ENCODE measurements at regions not wholly inside any gene's neighbourhood (a gene's known extent, or its start where the extent isn't known, plus 50 kb on each side); places are given as distances from the start of the nearest gene placed in this dataset.

DNA sequence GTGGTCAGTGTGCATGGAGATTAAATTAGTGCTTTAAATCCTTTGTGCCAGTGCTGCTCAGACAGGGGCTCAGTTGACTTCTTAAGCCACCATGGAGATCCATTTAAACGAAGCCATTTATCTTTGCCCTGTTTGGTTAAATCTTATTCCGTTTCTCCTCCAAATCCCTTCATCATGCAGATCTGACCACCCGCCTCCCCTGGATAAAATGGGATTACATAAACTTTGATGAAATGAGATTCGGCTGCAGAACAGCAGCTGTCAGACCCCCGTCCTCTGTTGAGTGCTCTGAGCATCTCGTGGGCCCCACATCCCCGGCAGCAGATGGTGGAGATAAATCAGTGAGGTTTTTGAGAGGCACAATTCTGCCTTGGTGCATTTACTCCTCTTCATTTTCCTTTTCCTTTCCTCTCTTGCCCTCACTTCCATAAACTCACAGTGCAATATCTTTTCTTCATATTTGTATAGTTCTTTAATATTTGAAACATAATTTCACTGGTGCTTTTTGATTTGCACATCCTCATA is 84.4 kb upstream of the TWIST2 start:
- no peak overlapping the region for H3K27ac ChIP-seq
- TF ChIP-seq, protein P1, sequence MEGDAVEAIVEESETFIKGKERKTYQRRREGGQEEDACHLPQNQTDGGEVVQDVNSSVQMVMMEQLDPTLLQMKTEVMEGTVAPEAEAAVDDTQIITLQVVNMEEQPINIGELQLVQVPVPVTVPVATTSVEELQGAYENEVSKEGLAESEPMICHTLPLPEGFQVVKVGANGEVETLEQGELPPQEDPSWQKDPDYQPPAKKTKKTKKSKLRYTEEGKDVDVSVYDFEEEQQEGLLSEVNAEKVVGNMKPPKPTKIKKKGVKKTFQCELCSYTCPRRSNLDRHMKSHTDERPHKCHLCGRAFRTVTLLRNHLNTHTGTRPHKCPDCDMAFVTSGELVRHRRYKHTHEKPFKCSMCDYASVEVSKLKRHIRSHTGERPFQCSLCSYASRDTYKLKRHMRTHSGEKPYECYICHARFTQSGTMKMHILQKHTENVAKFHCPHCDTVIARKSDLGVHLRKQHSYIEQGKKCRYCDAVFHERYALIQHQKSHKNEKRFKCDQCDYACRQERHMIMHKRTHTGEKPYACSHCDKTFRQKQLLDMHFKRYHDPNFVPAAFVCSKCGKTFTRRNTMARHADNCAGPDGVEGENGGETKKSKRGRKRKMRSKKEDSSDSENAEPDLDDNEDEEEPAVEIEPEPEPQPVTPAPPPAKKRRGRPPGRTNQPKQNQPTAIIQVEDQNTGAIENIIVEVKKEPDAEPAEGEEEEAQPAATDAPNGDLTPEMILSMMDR (IDR thresholded peaks at IDR 0.05) = no peak
- TF ChIP-seq ZFX (IDR thresholded peaks at IDR 0.05; ENCODE audit: borderline replicate concordance) = no peak

DNA sequence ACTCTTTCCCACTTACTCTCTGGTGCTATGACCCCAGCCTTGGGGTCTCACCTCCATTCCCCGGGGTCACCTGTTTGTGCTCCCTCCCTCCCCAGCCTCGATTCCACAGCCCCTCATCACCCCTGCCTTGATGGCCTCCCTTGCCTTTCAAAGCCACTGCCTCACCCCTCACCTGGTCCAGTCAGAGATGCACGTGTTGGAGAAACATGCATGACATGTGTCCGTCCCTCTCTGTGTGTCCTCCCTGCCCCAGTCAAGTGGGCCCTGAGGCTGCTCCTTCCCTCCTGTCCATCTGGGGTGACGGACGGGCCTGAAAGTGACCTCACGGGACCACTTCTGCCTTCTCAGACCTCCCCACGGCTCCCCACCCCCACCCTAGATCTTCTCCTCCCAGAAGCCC is 82.3 kb upstream of the TWIST2 start:
- TF ChIP-seq ZFX (IDR thresholded peaks at IDR 0.05; ENCODE audit: borderline replicate concordance) = no peak
- TF ChIP-seq, protein P1 (IDR thresholded peaks at IDR 0.05) = no peak

DNA sequence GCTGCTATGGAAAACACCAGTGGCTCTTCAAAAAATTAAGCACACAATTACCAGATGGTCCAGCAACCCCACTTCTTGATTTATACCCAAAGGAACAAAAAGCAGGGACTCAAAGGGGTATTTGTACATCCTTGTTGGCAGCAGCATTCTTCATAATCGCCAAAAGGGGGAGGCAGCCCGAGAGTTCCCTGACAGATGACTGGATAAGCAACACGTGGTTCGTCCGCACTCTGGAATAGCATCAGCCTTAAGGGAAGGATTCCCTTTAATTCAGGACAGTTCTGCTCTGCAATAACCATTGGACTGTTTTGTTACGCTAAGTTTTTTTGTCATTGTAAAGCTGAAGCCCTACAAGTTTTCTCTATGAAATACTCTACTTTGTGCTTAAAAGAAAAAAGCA is 76.7 kb upstream of the TWIST2 start:
- no peak for TF ChIP-seq ZFX (IDR thresholded peaks at IDR 0.05; ENCODE audit: borderline replicate concordance)
- TF ChIP-seq, protein P1 (IDR thresholded peaks at IDR 0.05) = no peak

More for the DNA sequence above, 82.3 kb upstream of the TWIST2 start:
- no peak overlapping the region for H3K27ac ChIP-seq

DNA sequence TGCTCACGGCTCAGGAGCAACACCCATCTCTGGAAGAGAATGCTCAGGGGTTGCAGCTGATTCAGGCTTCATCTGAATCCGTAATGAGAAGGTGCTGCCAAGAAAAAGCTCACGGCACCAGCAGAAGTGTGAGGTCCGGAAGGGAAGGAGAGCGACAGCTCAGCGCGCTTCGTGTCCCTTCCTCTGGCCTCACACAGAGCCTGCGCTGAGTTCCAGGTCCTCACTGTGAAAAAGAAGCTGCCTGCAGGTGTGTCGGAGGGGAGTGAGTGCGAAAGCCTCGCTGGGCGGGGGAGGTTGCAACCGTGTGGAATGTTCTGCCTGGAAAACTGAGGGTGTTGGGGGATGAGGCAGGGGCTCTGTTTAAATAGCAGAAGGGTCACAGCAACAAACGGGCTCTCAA is 76.2 kb upstream of the TWIST2 start:
- no peak overlapping the region for H3K27ac ChIP-seq
- TF ChIP-seq, protein P1 (IDR thresholded peaks at IDR 0.05) = no peak
- TF ChIP-seq ZFX (IDR thresholded peaks at IDR 0.05; ENCODE audit: borderline replicate concordance) = no peak

More for the DNA sequence above, 76.7 kb upstream of the TWIST2 start:
- no peak overlapping the region for H3K27ac ChIP-seq

DNA sequence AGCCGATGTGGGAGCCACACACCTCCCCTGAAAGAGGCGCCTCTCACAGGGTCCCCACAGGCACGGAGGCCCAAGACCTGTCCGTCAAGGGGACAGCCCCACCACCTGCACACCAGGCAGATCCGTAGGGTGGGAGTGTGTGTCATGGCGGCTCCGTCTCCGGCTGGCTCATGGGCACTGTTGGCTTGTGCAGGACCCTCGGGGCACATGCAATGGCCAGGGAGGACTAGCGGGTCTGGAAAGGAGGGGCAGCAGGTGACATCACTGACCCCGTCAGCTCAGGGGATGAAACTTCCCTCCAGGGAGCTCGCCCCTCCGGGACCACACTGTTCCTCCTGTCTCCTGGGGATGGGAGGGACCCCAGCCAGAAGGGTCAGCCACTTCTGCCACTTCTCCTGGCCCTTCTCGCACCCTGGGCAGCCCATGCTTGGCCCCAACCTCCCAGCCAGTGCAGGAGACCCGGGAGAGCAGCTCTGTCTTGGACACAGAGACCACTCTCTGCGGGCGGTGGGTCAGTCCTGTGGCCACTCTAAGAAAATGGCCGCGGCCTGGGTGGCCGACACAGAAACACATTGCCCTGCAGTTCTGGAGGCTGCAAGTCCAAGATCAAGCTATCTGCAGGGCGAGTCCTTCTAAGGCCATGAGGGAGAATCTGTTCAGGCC is 75.1 kb upstream of the TWIST2 start:
- H3K27ac ChIP-seq = no peak overlapping the region
- no peak for TF ChIP-seq ZFX (IDR thresholded peaks at IDR 0.05; ENCODE audit: borderline replicate concordance)
- TF ChIP-seq, protein P1 (IDR thresholded peaks at IDR 0.05) = no peak

DNA sequence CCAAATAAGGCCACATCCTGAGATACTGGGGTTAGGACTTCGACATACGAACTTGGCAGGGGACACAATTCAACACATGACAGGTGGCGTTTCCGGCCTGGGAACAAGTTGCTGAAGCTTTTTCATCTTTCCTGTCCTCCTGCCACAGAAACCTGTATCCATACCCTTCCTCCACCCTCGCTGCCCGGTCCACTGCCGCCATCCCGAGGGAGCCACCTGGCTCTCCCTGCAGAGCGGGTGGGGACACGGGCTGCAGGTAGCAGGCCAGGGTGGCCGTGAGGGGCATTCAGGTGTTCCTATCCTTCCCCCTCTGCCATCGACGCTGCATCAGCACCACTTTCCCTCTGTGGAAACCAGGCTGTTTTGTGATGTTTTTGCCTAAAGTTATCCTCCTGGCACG is 74.4 kb upstream of the TWIST2 start:
- no peak overlapping the region for H3K27ac ChIP-seq
- TF ChIP-seq ZFX (IDR thresholded peaks at IDR 0.05; ENCODE audit: borderline replicate concordance) = no peak
- TF ChIP-seq, protein P1 (IDR thresholded peaks at IDR 0.05) = no peak

DNA sequence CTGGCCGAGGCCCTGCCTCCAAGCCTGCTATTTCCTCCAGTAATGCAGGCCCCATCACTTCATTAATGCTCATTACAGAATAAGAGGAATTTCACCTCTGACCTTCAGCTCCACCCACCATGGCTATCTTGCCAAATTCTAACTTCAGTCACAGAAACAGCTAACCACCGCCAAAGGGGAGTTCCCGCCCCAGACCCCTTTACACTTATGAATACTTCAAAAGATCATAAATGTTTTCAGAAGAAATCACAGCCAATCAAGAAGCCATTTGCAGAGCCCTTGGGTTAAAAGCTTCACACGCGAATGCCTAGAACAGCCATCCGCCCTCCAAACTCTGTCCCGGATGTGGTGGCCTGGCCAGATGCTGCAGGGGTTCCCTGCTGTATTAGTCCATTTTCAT is 73.8 kb upstream of the TWIST2 start:
- TF ChIP-seq ZFX (IDR thresholded peaks at IDR 0.05; ENCODE audit: borderline replicate concordance) = no peak
- TF ChIP-seq, protein P1 (IDR thresholded peaks at IDR 0.05) = no peak
- H3K27ac ChIP-seq = no peak overlapping the region
